ENCODE measurements at regions not wholly inside any gene's neighbourhood (a gene's known extent, or its start where the extent isn't known, plus 50 kb on each side); places are given as distances from the start of the nearest gene placed in this dataset.
"Not testable (repeated sequence)": the region's sequence is repeated elsewhere in the genome, so short reads cannot be mapped to it uniquely, and the experiment has no call there.

- no peak for DNase-seq
These were observed 54.2 kb upstream of the OPRM1 start for GRCh38 chr6:153984811-153985210.

DNA sequence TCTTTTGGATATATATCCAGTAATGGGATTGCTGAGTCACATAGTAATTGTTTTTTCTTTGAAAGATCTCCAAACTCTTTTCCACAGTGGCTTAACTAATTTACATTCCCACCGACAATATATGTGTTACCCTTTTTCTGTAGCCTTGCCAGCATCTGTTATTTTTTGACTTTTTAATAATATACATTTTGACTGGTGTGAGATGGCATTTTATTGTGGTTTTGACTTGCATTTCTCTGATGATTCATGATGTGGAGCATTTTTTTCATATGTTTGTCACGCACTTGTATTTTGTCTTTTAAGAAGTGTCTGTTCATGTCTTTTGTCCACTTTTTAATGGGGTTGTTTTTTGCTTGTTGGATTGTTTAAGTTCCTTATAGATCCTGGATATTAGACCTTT lies 58.9 kb upstream of the OPRM1 start:
- no peak for DNase-seq

GRCh38 chr6:153978911-153979548 lies 60.0 kb upstream of the OPRM1 start:
- not testable (repeated sequence) for DNase-seq

DNA sequence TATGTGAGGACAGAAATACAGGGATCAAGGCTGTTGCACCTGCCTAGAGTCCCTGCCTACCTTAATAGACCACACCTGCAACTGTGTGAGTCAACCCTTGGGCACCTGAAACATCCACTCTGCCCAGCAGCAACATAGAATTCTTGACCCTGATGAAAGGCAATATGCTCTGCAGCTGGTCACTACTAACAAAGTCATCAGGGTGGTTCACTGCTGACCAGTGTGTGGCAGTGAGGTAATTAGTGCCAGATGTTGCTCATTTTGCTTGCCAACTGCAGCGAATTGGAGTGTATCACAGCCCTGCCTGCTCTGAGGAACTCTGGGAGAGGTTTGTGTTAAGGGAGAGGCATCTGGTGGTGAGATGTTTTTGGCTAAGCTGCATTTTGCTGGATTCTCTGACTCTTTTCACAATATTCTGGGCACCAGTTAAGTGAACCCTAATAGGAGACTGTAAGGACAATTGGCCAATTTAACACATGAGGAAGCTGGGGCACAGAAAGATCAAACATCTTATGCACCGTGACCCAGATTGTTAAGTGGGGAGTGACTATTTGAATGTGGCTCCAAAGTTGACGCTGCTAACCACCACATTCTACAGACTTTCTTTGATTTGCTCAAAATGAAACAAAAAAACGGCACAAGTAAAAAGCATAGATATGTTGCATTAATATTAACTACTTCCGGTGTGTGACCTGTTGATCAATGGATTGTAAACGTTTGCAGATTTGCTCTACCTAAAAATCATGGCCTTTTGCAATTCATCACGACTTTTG lies 61.9 kb upstream of the OPRM1 start:
- no peak for DNase-seq

DNA sequence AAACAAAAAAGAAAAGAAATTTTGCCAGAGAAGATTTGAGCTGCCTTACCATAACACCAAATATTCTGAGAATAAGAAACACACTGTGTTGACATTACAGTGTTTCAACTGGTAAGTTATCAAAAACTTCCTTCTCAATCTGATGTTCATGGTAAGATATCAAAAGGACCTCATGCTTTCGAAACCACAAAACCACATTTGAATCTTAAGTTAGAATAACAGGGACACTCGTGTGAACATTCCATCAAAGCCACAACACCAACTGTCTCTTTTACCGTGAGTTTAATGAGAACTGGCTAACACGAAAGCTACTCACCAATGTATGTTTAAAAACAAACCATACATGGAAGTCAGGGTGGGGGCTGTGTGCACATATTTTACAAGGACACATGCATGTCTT lies 73.0 kb upstream of the OPRM1 start:
- DNase-seq = no peak

DNA sequence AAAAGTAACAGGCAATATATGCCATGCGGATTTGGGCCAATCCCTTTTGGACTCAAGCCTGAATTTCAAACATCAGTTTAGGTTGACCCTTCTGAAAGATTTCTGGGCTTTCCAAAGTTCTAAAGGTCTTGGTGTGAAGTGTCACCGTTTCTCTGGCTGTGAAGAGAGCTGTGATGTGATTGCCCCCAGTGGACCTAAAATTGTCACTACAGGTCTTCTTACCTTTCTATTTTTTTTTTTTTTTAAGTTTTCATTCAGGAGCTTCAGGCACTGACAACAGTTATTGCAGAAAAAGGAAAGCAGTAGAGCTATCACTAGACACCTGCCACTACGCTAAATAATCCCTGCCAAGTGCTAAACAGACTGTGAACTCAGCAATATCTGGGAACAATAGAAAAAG lies 75.7 kb upstream of the OPRM1 start:
- no peak for DNase-seq

DNA sequence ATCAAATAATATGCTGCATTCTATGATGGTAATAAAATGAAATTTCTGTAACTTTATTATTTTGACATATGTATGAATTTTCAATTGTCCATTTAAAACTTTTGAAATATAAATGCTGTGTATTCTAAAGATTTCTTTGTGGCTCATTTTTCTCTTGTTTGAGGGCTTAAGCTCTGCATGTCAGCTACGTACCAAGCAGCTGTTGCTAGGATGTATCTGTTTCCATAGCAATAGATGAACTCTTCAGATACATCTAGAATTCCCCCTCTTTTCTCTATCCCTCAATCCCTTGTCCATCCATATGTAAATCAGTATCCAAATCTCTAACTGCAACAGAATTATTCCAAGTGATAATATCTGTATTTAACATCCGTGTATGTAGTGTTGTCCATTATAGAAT lies 76.5 kb upstream of the OPRM1 start:
- DNase-seq = no peak

DNA sequence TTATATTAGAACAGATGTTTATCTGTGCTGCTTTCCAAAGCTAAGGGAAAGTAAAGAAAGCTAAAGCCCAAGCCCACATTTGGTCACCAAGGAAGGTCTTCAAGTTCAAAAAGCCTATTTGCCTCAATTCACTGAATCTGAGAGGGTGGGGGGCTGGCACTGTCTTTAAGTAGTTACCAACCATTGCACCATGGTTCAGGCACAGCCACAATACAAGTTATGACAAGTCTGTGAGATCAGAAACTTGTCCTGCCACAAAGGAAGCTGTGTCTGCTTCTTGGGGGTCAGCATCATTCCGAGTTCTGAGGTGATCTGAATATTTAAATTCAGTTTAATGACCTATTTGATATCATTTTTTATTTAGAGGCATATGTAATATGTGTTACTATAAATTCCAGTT lies 78.3 kb upstream of the OPRM1 start:
- DNase-seq = no peak

- no peak for DNase-seq
These were observed 78.8 kb upstream of the OPRM1 start for GRCh38 chr6:153960281-153960680.

- DNase-seq = no peak
These were observed 79.8 kb upstream of the OPRM1 start for GRCh38 chr6:153959276-153959675.

GRCh38 chr6:153958860-153959259 lies 80.2 kb upstream of the OPRM1 start:
- DNase-seq = no peak

GRCh38 chr6:153957394-153957793 lies 81.6 kb upstream of the OPRM1 start:
- DNase-seq = no peak

- DNase-seq = no peak
These were observed 82.2 kb upstream of the OPRM1 start for GRCh38 chr6:153956808-153957207.

GRCh38 chr6:153949616-153950015 lies 89.4 kb upstream of the OPRM1 start:
- DNase-seq = no peak

- no peak for DNase-seq
These were observed 91.1 kb upstream of the OPRM1 start for GRCh38 chr6:153947808-153948447.

DNA sequence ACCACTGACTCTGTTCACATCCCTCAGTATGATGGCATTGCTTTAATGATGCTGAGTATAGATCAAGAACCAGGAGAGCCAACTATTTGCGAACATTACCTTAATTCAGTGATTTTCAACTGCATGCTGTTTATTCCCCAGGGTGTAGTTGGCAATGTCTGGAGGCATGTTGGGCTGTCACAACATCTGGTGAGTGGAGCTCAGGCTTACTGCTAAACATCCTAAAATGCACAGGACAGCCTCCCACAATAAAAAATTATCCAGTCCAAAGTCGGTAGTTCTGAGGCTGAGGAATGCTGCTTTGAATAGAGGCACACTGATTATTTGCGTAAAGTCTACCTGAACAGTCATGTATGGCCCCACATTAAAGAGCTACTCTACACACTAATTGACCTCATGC lies 94.8 kb upstream of the OPRM1 start:
- DNase-seq = no peak

- no peak for DNase-seq
These were observed 96.7 kb upstream of the OPRM1 start for GRCh38 chr6:153942361-153942760.

DNA sequence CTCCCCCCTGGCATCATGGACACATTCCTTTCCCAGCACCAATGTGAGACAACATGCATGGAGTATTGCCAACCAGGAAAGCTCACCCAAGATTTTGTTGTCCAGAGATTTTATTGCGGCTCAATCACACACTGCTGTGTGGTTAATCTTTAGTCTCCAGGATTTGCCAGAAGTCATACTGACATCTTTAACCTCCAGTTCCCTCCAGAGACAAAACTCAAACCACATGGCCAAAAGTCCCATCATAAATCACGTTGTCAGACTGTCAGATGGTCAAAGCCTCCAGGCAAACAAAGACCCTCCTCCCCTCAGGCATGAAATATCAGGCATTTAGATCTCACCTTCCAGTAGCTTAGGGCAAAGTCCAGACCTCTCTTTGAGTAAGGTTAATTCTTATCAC lies 97.3 kb upstream of the OPRM1 start:
- no peak for DNase-seq

- DNase-seq = no peak
These were observed 100.2 kb upstream of the OPRM1 start for GRCh38 chr6:153938876-153939275.

DNA sequence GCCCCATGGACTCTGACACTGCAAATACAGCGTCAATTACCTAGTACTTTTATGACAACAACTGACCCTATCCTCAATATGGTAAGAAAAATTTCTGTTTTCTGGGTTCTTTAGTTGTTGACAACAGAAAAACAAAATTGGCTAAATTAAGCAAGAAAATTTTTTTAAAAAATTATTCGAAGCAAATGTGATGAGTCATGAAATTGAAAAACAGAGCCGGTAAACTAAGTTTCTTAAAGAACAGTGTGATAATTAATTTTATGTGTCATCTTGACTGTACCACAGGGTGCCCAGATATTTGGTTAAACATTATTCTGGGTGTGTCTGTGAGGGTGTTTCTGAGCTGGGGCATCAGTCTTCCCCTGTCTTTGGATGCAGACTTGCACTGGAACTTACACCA lies 107.6 kb upstream of the OPRM1 start:
- DNase-seq = no peak

DNA sequence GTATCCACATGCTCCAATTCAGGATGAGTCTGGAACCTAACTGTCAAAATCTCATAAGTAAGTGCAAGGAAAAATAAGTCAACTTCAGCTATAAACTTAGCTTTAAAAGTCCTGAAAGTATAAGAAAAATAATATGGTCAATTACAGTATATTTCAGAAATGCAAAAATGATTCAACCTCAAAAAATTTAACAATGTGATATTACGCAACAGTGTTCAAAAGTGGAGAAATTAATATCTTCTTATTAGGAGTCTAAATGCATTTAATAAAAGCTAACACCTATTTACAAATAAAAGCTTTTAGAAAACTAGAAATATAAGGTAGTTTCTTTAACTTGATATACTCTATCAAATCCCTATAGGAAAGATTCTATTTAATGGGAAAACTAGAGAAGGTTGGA lies 111.2 kb upstream of the OPRM1 start:
- DNase-seq = no peak

DNA sequence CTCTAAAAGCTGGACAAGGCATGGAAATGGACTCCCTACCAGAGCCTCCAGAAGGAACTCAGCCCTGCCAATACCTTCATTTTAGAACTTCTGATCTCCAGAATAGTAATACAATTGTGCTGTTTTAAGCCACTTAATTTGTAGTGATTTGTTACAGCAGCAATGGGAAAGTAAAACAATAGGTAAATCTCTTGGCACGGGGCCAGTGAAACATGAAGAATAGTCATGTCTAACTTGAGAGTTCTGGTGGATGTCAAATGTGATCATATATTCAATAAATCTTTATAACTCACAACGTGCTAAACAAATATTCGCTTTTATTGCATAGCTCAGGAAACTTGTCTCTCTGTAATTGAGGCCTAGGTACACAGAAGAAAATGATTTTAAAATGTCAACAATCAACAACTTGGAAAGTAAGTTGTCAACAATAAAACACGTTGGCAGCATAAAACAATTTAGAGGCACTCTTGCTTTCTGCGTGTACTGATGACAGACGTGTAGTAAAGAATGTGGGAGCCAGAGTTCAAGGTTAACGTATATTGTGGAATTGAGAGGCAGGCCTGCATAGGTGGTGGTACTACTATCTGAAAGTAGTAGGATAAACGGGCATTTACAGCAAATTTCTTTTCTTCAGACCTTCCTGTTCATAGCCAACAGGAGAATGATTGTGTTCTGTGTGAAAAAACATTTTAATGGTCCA lies 140.5 kb upstream of the OPRM1 start:
- no peak for DNase-seq

- DNase-seq = no peak
These were observed 156.6 kb upstream of the OPRM1 start for GRCh38 chr6:153882411-153882810.

DNA sequence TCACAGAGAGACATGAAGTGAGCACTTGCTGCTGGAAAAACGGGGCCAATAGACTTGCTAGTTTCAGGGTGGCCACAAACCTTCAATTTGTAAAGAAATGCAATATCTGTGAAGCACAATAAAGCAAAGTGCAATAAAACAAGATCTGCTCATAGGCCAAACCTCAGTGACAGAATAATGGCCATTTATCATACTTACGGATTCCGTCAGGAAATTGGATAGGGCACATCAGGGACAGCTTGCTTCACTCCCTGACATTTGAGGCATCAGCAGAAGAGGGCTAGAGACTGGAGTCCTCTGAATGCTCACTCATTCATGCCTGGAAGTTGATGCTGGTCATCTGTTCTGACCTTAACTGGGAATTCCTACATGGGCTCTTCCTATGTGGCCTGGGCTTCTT lies 165.5 kb upstream of the OPRM1 start:
- DNase-seq = no peak

Data from NCI-H1048 (cell line).